K562 (cell line): ENCODE measurements at regions not wholly inside any gene's neighbourhood (a gene's known extent, or its start where the extent isn't known, plus 50 kb on each side); places are given as distances from the start of the nearest gene placed in this dataset.

Experiments used
- ELF4 ChIP-seq: fragments of 450-650 bp; formaldehyde crosslinking; IDR thresholded peaks from 2 replicates; pipeline ENCODE4 v1.4.0; 2022; ENCODE audit warnings: missing genetic modification characterization
- ETV6 ChIP-seq, 3 experiments: fragments of 150-350 bp in 1 of 3; sonication (generic) in 1 of 3; formaldehyde crosslinking in 1 of 3; IDR thresholded peaks; 2 replicates each; pipeline versions ENCODE4 v1.6.1 to v1.8.0; 2014 to 2022; ENCODE audit warnings: borderline replicate concordance in 2 of 3, low read depth in 2 of 3, antibody characterized with exemption in 1 of 3, low read length in 1 of 3, mild to moderate bottlenecking in 1 of 3, missing genetic modification reagents in 1 of 3
- GABPA ChIP-seq: fragments of 200-800 bp; sonication (Bioruptor generic); conservative IDR thresholded peaks from 2 replicates; pipeline ENCODE4 v1.6.1; 2016; ENCODE audit warnings: low read depth, missing genetic modification characterization, missing compliant biosample characterization
- U2AF2 ChIP-seq: fragments of 200-400 bp; formaldehyde crosslinking; optimal IDR thresholded peaks from 2 replicates; pipeline ENCODE3; 2017; ENCODE audit warnings: low read depth, mild to moderate bottlenecking, low read length
- ZNF589 ChIP-seq: fragments of 200-800 bp; sonication (Bioruptor generic); IDR thresholded peaks from 2 replicates; pipeline ENCODE4 v1.6.1; 2016; ENCODE audit warnings: low read depth, missing genetic modification characterization, missing compliant biosample characterization
- TF ChIP-seq, protein P1 (sequence below): fragments of 450-650 bp; IDR thresholded peaks from 2 replicates; pipeline ENCODE4 v1.6.1; 2016
- TF ChIP-seq, protein P2 (sequence below): conservative IDR thresholded peaks from 2 replicates; pipeline ENCODE4 v1.6.1; 2011; ENCODE audit warnings: low read depth, mild to moderate bottlenecking, low read length; ENCODE audit not compliant: control insufficient read depth

DNA sequence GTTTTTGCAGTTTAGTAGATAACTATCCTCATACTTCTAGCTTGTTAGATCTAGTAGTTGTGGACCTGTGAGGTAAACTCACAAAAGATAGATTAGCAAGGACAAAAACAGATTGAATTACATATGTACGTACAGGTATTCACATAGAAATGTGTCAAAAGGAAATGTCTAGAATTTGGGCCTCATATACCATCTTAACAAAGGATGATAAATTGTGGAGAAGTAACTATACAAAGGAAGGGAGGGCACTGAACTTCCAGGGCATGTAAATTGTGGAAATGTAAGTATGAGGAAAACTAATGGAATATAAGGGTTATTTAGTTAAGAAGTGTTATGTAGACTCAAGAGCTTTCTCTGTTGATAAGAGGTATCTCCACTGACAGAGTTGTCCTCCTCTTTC, 477.3 kb downstream of the KCNJ2 start:
- TF ChIP-seq ZNF589 (no peak), GABPA (tag) (no peak), ETV6 (IDR thresholded peaks at IDR 0.05; ENCODE audit: borderline replicate concordance in 1 of 2, low read depth in 2 of 2, low read length in 1 of 2) (no peak), ETV6 (CRISPR knock-in tag; IDR thresholded peaks at IDR 0.05; ENCODE audit: borderline replicate concordance) (no peak), ELF4 (CRISPR knock-in tag) (no peak), U2AF2 (no peak)
- TF ChIP-seq, protein P1, sequence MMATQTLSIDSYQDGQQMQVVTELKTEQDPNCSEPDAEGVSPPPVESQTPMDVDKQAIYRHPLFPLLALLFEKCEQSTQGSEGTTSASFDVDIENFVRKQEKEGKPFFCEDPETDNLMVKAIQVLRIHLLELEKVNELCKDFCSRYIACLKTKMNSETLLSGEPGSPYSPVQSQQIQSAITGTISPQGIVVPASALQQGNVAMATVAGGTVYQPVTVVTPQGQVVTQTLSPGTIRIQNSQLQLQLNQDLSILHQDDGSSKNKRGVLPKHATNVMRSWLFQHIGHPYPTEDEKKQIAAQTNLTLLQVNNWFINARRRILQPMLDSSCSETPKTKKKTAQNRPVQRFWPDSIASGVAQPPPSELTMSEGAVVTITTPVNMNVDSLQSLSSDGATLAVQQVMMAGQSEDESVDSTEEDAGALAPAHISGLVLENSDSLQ: no peak
- TF ChIP-seq, protein P2, sequence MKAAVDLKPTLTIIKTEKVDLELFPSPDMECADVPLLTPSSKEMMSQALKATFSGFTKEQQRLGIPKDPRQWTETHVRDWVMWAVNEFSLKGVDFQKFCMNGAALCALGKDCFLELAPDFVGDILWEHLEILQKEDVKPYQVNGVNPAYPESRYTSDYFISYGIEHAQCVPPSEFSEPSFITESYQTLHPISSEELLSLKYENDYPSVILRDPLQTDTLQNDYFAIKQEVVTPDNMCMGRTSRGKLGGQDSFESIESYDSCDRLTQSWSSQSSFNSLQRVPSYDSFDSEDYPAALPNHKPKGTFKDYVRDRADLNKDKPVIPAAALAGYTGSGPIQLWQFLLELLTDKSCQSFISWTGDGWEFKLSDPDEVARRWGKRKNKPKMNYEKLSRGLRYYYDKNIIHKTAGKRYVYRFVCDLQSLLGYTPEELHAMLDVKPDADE: no peak
